Erythroblast (primary cell): ENCODE measurements at regions not wholly inside any gene's neighbourhood (a gene's known extent, or its start where the extent isn't known, plus 50 kb on each side); places are given as distances from the start of the nearest gene placed in this dataset.
A peak's percentile ranks its signal among the peaks of the same experiment; 100 is the strongest.

Experiments
- DNase-seq, 2 experiments: peaks; one replicate each; lab custom pipeline; 2025; lab: John Stamatoyannopoulos, UW
- GATA1 ChIP-seq: IDR thresholded peaks from 2 replicates; pipeline ENCODE4 v1.6.1; 2011; ENCODE audit warnings: low read depth, mild to moderate bottlenecking, control low read depth, low read length, moderate library complexity
- POLR2A ChIP-seq: IDR thresholded peaks from 2 replicates; pipeline ENCODE4 v1.6.1; 2011; ENCODE audit warnings: mild to moderate bottlenecking, low read length

GRCh38 chr1:13901597-13901996 lies 201.6 kb downstream of the PRDM2 start:
- no peak for DNase-seq
- TF ChIP-seq POLR2A (no peak), GATA1 (no peak)

DNA sequence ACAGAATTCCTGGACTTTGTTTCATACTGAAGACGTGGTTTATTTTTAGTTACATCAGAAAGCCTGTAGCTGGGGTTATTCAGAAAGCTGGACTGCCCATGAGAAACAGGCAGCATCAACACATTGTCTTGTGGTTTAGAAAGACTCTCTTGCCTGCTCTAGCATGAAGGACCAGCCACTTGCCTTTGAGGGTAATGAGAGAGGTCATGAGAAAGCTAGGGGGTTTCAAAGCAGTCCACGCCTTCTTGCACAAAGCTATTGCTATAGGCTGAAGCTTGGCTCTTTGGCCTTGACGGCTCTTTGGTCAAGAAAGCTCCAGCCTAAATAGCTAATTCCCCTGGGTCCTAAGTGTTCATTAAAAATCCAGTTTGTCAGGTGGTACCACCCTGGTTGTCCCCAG lies 208.1 kb downstream of the PRDM2 start:
- TF ChIP-seq POLR2A (no peak), GATA1 (no peak)
- DNase-seq, result no peak

- no peak for DNase-seq
- TF ChIP-seq GATA1, result no peak
- no peak for TF ChIP-seq POLR2A
Measured at GRCh38 chr1:13911697-13912619, 212.0 kb downstream of the PRDM2 start.

DNA sequence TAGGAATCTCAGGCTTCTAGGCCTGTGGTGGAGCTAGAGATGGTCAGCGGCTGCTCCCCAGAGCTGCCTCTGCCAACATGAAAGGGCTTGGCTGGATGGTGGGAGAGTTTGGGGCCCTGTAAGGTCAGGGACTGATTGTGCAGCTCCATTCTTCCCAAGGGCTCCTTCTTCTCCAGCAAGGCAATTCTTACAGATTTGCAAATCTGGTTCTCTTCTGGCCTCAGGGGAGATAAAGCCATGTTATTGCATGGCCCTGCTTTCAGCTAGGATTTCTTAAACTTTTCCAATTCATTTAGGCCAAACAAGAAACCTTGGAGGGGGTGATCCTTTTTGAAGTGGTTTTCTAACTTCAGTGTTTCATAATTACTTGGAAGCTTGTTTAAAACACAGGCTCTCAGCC lies 213.4 kb downstream of the PRDM2 start:
- TF ChIP-seq GATA1 (no peak), POLR2A (no peak)
- no peak for DNase-seq

DNA sequence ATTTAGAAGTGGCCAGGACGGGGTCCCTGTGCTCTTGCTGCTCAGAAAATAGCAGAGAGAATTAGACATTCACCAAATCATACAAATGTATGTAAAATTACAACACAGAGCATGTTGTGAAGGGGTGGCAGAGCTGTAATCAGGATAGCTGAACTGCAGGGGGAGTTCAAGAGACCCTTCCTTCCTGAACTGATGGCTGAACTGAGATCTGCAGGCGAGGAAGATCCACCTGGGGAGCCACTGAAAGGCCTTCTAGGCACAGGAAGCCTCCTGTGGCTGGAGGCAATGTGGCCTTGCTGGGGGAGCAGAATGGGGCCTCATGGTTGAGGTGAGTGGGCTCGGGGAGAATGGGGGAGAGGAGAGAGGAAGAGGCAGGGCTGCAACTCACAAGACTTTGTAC lies 216.5 kb downstream of the PRDM2 start:
- no peak for DNase-seq
- no peak for TF ChIP-seq GATA1
- no peak for TF ChIP-seq POLR2A

- TF ChIP-seq GATA1 (no peak), POLR2A (no peak)
- DNase-seq, result no peak
Measured at GRCh38 chr1:13917607-13918006, 217.6 kb downstream of the PRDM2 start.

DNA sequence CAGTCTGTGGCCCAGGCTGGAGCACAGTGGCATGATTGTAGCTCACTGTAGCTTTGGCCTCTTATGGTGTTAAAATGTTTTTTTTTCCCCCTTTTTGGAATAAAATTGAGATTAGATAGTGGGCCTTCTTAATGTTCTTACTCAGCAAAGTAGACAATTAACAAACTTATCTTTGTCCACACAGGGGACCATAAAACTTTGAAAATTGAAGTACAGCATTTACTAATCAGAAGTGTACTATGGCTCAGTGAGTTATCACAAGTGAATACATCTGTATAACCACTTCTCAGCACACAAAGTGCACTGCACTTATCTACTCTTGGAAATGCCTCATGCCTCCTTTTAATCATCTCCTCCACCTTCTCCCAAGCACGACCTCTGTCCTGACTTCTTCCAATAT lies 218.9 kb downstream of the PRDM2 start:
- DNase-seq, result no peak
- TF ChIP-seq GATA1 (no peak), POLR2A (no peak)

- no peak for DNase-seq
- no peak for TF ChIP-seq POLR2A
- TF ChIP-seq GATA1, result no peak
Measured at GRCh38 chr1:13921190-13921589, 221.2 kb downstream of the PRDM2 start.

GRCh38 chr1:13922466-13923110 lies 222.6 kb downstream of the PRDM2 start:
- DNase-seq, result no peak
- TF ChIP-seq GATA1, result no peak
- TF ChIP-seq POLR2A, result no peak

DNA sequence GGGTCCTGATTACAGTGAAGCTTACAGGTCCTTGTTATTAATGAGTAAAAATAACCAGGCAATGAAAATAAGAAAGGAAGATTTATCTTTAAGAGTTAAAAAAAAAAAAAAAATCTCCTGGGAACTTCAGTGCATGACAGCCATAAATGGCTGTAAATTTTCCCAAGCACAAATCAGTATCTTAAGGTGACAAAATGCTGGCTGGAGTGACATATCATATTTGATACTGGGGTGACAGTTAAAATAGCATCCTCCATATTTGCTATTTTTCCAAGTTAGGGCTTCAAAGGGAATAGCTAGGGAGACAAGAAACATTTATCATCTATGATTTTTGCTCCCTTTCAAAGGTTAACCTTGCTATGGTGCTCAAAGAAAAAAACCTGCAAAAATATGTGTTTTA lies 226.6 kb downstream of the PRDM2 start:
- no peak for TF ChIP-seq GATA1
- no peak for TF ChIP-seq POLR2A
- no peak for DNase-seq

DNA sequence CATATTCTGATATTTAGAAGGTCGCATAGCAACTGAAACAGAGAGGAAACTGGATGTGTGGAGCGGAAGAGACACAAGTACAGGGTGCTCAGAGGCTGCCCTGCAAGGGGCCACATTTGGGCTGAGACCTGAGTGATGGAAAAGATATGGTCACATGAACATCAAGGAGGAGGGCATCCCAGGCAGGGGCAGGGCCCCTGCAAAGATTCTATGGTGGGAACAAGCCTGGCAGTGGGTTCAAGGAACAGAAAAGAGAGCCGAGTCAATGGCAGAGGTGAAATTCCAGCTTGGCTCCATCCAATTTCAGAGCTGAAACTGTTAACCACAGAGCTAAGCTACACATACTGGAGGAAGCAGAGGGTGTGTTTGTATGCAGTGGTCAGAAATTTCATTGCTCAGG lies 227.7 kb downstream of the PRDM2 start:
- no peak for TF ChIP-seq POLR2A
- TF ChIP-seq GATA1, result no peak
- no peak for DNase-seq

- no peak for DNase-seq
Measured at GRCh38 chr1:13929313-13929712, 229.3 kb downstream of the PRDM2 start.

DNA sequence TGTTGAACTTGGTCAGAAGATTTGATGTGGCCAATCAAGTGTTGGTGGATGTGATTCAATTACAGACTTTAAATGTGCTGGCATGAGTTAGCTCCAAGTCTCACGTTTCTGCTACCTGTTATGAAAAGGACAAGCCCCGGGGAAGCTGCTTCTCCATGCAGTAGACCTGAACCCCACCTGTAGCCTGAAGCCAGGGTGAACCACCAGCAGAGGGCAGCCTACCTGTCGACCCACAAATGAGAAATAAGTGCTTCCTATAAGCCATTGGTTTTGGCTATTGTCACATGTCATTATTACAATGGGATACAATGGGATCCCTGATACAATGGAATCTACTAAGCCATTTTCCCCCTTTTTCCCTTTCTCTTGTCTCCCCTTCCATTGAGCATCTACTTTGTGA lies 230.2 kb downstream of the PRDM2 start:
- DNase-seq, result peak; percentile 20 to 49

More at GRCh38 chr1:13929313-13929712, 229.3 kb downstream of the PRDM2 start:
- no peak for TF ChIP-seq GATA1
- no peak for TF ChIP-seq POLR2A

GRCh38 chr1:13931226-13931625 lies 231.2 kb downstream of the PRDM2 start:
- no peak for DNase-seq
- TF ChIP-seq GATA1 (no peak), POLR2A (no peak)

More for the DNA sequence above, 230.2 kb downstream of the PRDM2 start:
- TF ChIP-seq GATA1 (no peak), POLR2A (no peak)
